HEK293 (cell line): ENCODE measurements at regions not wholly inside any gene's neighbourhood (a gene's known extent, or its start where the extent isn't known, plus 50 kb on each side); places are given as distances from the start of the nearest gene placed in this dataset.

ENCODE experiments used
- PBX3 ChIP-seq: sonication (generic); formaldehyde crosslinking; IDR thresholded peaks from 2 replicates; pipeline ENCODE4 v1.8.1; 2022; ENCODE audit warnings: mild to moderate bottlenecking, moderate library complexity, missing genetic modification reagents
- SP2 ChIP-seq: fragments of 450-650 bp; formaldehyde crosslinking; IDR thresholded peaks from 2 replicates; pipeline ENCODE4 v1.5.1; 2016; ENCODE audit warnings: missing biosample characterization, missing genetic modification characterization
- ZBTB8A ChIP-seq: fragments of 450-650 bp; formaldehyde crosslinking; IDR thresholded peaks from 2 replicates; pipeline ENCODE4 v1.5.1; 2016; ENCODE audit warnings: missing biosample characterization, missing genetic modification characterization
- ZNF350 ChIP-seq: fragments of 450-650 bp; formaldehyde crosslinking; IDR thresholded peaks from 2 replicates; pipeline ENCODE4 v1.5.0; 2017; ENCODE audit warnings: missing biosample characterization, mild to moderate bottlenecking, missing genetic modification characterization
- ZNF416 ChIP-seq: fragments of 450-650 bp; formaldehyde crosslinking; IDR thresholded peaks from 2 replicates; pipeline ENCODE4 v1.5.1; 2016; ENCODE audit warnings: missing biosample characterization, missing genetic modification characterization
- ZNF777 ChIP-seq: fragments of 450-650 bp; formaldehyde crosslinking; IDR thresholded peaks from 2 replicates; pipeline ENCODE4 v1.5.1; 2017; ENCODE audit warnings: missing biosample characterization, missing genetic modification characterization, borderline replicate concordance
- TF ChIP-seq, protein P1 (sequence below): fragments of 450-650 bp; formaldehyde crosslinking; IDR thresholded peaks from 2 replicates; pipeline ENCODE4 v1.5.1; 2016; ENCODE audit warnings: missing biosample characterization, missing genetic modification characterization
- TF ChIP-seq, protein P2 (sequence below): fragments of 450-650 bp; formaldehyde crosslinking; IDR thresholded peaks from 2 replicates; pipeline ENCODE4 v1.5.1; 2016; ENCODE audit warnings: missing biosample characterization, missing genetic modification characterization, borderline replicate concordance
- TF ChIP-seq, protein P3 (sequence below): fragments of 450-650 bp; formaldehyde crosslinking; IDR thresholded peaks from 2 replicates; pipeline ENCODE4 v1.5.1; 2016; ENCODE audit warnings: missing biosample characterization, missing genetic modification characterization

GRCh38 chr1:58848818-58849411, 65.1 kb upstream of the JUN start:
- no peak for TF ChIP-seq ZNF350
- no peak for TF ChIP-seq PBX3 (CRISPR knock-in tag)
- no peak for TF ChIP-seq SP2 (tag by site-specific recombination)
- TF ChIP-seq, protein P1, sequence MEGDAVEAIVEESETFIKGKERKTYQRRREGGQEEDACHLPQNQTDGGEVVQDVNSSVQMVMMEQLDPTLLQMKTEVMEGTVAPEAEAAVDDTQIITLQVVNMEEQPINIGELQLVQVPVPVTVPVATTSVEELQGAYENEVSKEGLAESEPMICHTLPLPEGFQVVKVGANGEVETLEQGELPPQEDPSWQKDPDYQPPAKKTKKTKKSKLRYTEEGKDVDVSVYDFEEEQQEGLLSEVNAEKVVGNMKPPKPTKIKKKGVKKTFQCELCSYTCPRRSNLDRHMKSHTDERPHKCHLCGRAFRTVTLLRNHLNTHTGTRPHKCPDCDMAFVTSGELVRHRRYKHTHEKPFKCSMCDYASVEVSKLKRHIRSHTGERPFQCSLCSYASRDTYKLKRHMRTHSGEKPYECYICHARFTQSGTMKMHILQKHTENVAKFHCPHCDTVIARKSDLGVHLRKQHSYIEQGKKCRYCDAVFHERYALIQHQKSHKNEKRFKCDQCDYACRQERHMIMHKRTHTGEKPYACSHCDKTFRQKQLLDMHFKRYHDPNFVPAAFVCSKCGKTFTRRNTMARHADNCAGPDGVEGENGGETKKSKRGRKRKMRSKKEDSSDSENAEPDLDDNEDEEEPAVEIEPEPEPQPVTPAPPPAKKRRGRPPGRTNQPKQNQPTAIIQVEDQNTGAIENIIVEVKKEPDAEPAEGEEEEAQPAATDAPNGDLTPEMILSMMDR (tag by site-specific recombination) = no peak
- no peak for TF ChIP-seq ZNF416
- no peak for TF ChIP-seq ZBTB8A (tag by site-specific recombination)
- TF ChIP-seq, protein P2, sequence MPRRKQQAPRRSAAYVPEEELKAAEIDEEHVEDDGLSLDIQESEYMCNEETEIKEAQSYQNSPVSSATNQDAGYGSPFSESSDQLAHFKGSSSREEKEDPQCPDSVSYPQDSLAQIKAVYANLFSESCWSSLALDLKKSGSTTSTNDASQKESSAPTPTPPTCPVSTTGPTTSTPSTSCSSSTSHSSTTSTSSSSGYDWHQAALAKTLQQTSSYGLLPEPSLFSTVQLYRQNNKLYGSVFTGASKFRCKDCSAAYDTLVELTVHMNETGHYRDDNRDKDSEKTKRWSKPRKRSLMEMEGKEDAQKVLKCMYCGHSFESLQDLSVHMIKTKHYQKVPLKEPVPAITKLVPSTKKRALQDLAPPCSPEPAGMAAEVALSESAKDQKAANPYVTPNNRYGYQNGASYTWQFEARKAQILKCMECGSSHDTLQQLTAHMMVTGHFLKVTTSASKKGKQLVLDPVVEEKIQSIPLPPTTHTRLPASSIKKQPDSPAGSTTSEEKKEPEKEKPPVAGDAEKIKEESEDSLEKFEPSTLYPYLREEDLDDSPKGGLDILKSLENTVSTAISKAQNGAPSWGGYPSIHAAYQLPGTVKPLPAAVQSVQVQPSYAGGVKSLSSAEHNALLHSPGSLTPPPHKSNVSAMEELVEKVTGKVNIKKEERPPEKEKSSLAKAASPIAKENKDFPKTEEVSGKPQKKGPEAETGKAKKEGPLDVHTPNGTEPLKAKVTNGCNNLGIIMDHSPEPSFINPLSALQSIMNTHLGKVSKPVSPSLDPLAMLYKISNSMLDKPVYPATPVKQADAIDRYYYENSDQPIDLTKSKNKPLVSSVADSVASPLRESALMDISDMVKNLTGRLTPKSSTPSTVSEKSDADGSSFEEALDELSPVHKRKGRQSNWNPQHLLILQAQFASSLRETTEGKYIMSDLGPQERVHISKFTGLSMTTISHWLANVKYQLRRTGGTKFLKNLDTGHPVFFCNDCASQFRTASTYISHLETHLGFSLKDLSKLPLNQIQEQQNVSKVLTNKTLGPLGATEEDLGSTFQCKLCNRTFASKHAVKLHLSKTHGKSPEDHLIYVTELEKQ (tag by site-specific recombination) = no peak
- TF ChIP-seq ZNF777 (tag by site-specific recombination) = no peak
- TF ChIP-seq, protein P3, sequence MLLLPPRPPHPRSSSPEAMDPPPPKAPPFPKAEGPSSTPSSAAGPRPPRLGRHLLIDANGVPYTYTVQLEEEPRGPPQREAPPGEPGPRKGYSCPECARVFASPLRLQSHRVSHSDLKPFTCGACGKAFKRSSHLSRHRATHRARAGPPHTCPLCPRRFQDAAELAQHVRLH = no peak
